ENCODE measurements at regions not wholly inside any gene's neighbourhood (a gene's known extent, or its start where the extent isn't known, plus 50 kb on each side); places are given as distances from the start of the nearest gene placed in this dataset.
A peak's percentile ranks its signal among the peaks of the same experiment; 100 is the strongest.

DNA sequence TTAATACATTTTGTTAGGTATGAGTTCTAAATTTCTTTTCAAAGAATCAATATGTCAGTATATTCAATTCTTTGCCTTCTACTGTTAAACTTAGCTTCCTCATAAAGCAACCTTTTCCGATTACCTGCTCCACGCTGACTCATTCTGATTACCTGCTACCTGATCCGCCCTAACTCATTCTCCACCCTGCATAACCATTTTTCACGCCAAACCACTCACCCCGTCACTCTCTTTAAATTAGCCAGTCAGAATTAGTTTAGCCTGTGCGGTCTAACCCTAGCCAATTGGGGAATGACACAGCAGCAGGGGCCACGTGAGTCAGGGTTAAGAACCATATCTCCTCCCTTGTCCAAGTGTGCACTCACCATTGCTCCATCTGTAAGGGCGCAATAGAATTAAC lies 72.2 kb upstream of the FICD start:
- H3K4me3 ChIP-seq (ENCODE audit: low read length), result no peak overlapping the region
- no peaks in the 10 kb centered on the region for H3K9me3 ChIP-seq (ENCODE audit: control insufficient read depth, low read length)
- no peak overlapping the region for H3K9ac ChIP-seq (ENCODE audit: low read length)
- H3K27me3 ChIP-seq (replicated peaks; ENCODE audit: control insufficient read depth, insufficient read depth, low read length), result peaks cover 9% of the 10 kb centered on the region
- no peak for DNase-seq (ENCODE audit: low read depth)
- H3K4me1 ChIP-seq (ENCODE audit: control insufficient read depth, insufficient read depth, low read length), result peaks cover 13% of the 10 kb centered on the region
- no peaks in the 10 kb centered on the region for H3K36me3 ChIP-seq (ENCODE audit: control insufficient read depth, insufficient read depth, low read length, severe bottlenecking)

DNA sequence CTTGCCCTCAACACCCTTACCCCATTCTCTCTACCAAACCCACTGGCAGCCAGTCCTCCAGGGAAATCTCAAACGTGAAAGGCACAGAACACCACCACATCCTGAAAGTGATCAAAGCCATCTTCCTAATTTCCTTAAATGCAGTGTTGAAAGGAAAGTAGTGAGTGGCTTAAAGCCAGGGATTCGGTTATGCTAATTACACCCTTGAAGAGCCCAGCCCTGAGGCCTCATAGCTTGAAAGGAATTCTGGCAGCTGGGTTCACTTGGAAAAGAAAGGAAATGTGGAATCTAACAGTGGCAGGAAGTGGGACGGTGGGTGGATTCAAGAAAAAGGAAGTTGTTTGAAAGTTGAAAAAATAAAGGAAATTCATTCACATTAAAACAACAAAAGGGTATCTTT lies 73.0 kb upstream of the FICD start:
- no peaks in the 10 kb centered on the region for H3K9me3 ChIP-seq (ENCODE audit: control insufficient read depth, low read length)
- H3K9ac ChIP-seq (ENCODE audit: low read length), result no peak overlapping the region
- H3K4me1 ChIP-seq (ENCODE audit: control insufficient read depth, insufficient read depth, low read length), result peaks cover 9% of the 10 kb centered on the region
- H3K36me3 ChIP-seq (ENCODE audit: control insufficient read depth, insufficient read depth, low read length, severe bottlenecking), result no peaks in the 10 kb centered on the region
- peak; percentile 38 for DNase-seq (ENCODE audit: low read depth)
- H3K4me3 ChIP-seq (ENCODE audit: low read length), result no peak overlapping the region
- peaks cover 9% of the 10 kb centered on the region for H3K27me3 ChIP-seq (replicated peaks; ENCODE audit: control insufficient read depth, insufficient read depth, low read length)

DNA sequence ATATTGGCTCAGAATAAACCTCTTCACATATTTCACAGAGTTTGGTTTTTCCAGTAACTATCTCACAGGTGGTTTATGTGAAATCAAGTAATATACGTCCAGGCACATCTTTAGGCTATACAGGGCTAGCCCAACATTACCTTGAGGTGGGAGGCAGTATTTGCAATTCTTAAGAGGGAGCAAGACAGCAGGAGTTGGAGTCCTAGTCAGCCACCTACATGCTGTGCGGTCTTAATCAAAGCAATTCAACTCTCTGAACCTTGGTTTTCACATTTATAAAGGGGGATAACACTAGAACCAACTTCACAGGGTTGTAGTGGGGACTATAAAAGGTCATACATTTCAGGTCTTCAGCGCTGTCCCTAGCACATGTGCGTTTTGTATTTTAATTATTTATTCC lies 73.5 kb upstream of the FICD start:
- no peak overlapping the region for H3K9ac ChIP-seq (ENCODE audit: low read length)
- H3K4me3 ChIP-seq (ENCODE audit: low read length), result no peak overlapping the region
- H3K27me3 ChIP-seq (replicated peaks; ENCODE audit: control insufficient read depth, insufficient read depth, low read length), result peaks cover 9% of the 10 kb centered on the region
- DNase-seq (ENCODE audit: low read depth), result no peak
- no peaks in the 10 kb centered on the region for H3K9me3 ChIP-seq (ENCODE audit: control insufficient read depth, low read length)
- peaks cover 4% of the 10 kb centered on the region for H3K4me1 ChIP-seq (ENCODE audit: control insufficient read depth, insufficient read depth, low read length)
- no peaks in the 10 kb centered on the region for H3K36me3 ChIP-seq (ENCODE audit: control insufficient read depth, insufficient read depth, low read length, severe bottlenecking)

DNA sequence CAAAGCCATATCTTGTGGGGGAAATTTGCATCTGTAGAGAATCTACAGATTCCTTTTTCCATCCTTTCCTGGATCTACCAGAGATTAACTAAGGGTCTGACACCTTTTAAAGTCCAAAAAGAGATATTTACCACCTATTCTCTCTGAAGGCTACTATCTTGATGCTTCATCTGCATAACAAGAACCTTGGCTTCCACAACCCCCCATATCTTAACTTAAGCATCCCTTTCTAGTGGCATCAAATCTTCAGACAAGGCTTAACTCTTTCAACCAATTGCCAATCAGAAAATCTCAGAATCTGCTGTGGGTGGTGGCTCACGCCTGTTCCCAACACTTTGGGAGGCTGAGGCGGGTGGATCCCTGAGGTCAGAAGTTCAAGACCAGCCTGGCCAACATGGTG lies 74.3 kb upstream of the FICD start:
- no peaks in the 10 kb centered on the region for H3K36me3 ChIP-seq (ENCODE audit: control insufficient read depth, insufficient read depth, low read length, severe bottlenecking)
- DNase-seq (ENCODE audit: low read depth), result no peak

DNA sequence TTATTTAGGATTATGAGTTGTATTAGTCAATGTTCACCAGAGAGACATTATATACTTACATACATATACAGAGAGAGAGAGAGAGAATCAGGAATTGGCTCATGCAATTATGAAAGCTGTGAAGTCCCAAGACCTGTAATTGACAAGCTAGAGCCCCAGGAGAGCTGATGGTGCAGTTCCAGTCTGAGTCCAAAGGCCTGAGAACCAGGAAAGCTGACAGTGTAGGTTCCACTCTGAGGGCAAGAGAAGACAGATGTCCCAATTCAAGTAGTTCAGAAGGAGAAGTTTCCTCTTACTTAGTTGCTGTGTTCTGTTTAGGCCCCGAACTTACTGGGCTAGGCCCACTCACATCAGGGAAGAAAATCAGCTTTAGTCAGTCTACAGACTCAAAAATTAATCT lies 76.4 kb upstream of the FICD start:
- no peak overlapping the region for H3K9ac ChIP-seq (ENCODE audit: low read length)
- DNase-seq (ENCODE audit: low read depth), result no peak

More for the DNA sequence above, 74.3 kb upstream of the FICD start:
- H3K4me3 ChIP-seq (ENCODE audit: low read length), result no peak overlapping the region
- no peaks in the 10 kb centered on the region for H3K4me1 ChIP-seq (ENCODE audit: control insufficient read depth, insufficient read depth, low read length)
- no peaks in the 10 kb centered on the region for H3K9me3 ChIP-seq (ENCODE audit: control insufficient read depth, low read length)
- no peak overlapping the region for H3K9ac ChIP-seq (ENCODE audit: low read length)
- H3K27me3 ChIP-seq (replicated peaks; ENCODE audit: control insufficient read depth, insufficient read depth, low read length), result peaks cover 9% of the 10 kb centered on the region

DNA sequence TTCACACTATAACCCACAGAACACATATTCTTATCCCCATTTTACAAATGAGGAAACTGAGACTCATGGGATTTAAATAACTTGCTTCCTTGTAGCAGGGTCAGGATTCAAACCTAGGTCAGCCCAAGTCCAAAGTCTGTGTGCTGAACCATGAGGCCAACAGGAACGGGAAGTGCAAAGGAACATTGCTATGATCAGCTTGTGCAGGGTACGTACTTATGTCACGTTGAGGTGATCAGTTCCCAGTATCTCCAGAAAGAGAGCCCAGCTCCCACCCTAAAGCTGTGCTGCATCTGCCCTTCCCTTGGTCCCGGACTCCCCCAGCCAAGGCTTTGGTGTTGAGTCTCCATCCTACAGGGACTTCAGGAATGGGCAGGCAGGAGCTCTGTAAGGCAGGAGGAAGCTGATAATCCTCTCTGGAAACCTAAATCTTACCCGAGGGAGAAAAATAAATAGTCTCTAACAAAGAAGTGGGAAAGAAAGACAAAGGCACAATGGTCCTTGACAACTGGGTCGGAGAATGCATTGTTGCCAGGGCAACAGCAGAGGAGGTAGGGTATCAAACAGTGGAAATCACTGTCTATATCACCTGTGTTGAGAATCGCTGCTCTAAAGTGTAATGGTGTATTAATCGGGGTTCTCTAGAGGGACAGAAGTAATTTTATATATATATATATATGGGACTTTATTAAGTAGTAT lies 82.5 kb upstream of the FICD start:
- Histone ChIP-seq H3K4me3 (ENCODE audit: low read length) (no peak overlapping the region), H3K4me1 (ENCODE audit: control insufficient read depth, insufficient read depth, low read length) (no peaks in the 10 kb centered on the region), H3K9me3 (ENCODE audit: control insufficient read depth, low read length) (no peaks in the 10 kb centered on the region), H3K9ac (ENCODE audit: low read length) (no peak overlapping the region), H3K27me3 (replicated peaks; ENCODE audit: control insufficient read depth, insufficient read depth, low read length) (peaks cover 25% of the 10 kb centered on the region), H3K36me3 (ENCODE audit: control insufficient read depth, insufficient read depth, low read length, severe bottlenecking) (no peaks in the 10 kb centered on the region)
- DNase-seq (ENCODE audit: low read depth), result no peak

More for the DNA sequence above, 76.4 kb upstream of the FICD start:
- no peaks in the 10 kb centered on the region for H3K9me3 ChIP-seq (ENCODE audit: control insufficient read depth, low read length)
- no peak overlapping the region for H3K4me3 ChIP-seq (ENCODE audit: low read length)
- H3K4me1 ChIP-seq (ENCODE audit: control insufficient read depth, insufficient read depth, low read length), result no peaks in the 10 kb centered on the region
- no peaks in the 10 kb centered on the region for H3K36me3 ChIP-seq (ENCODE audit: control insufficient read depth, insufficient read depth, low read length, severe bottlenecking)
- peaks cover 14% of the 10 kb centered on the region for H3K27me3 ChIP-seq (replicated peaks; ENCODE audit: control insufficient read depth, insufficient read depth, low read length)

DNA sequence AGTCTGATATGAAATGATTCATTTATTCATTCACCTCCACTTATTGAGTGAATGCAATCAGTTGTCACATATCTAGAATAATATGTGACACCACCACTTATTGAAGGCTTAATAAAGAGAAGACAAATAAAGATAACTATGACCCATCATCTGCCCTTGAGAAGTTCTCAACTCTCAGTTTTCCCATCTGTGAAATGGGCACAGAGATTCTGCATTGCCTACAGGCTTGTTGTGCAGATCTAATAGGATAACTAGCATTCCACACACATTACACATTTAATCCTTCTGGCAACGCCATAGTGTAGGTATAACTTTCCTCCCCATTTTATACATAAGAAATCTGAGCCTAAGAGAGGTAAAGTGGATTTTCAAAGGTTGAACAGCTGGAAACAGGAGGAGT lies 84.2 kb upstream of the FICD start:
- Histone ChIP-seq H3K4me3 (ENCODE audit: low read length) (no peak overlapping the region), H3K36me3 (ENCODE audit: control insufficient read depth, insufficient read depth, low read length, severe bottlenecking) (no peaks in the 10 kb centered on the region), H3K9ac (ENCODE audit: low read length) (no peak overlapping the region), H3K9me3 (ENCODE audit: control insufficient read depth, low read length) (no peaks in the 10 kb centered on the region), H3K4me1 (ENCODE audit: control insufficient read depth, insufficient read depth, low read length) (no peaks in the 10 kb centered on the region), H3K27me3 (replicated peaks; ENCODE audit: control insufficient read depth, insufficient read depth, low read length) (peaks cover 25% of the 10 kb centered on the region)
- no peak for DNase-seq (ENCODE audit: low read depth)

DNA sequence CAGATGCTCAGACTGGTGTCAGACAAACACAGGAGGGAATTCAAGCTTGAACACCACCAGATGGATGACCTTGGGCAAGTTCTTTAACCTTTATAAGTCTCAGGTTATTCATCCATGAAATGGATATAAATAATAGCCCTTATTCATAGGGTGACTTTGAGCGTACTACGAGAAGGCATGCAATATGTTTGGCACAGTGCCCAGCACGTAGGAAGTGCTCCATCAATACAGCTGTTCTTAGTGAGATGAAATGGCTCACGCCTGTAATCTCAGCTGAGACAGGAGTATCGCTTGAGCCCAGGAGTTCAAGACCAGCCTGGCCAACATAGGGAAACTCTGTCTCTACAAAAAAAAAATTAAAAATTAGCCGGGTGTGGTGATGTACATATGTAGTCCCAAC lies 84.8 kb upstream of the FICD start:
- Histone ChIP-seq H3K27me3 (replicated peaks; ENCODE audit: control insufficient read depth, insufficient read depth, low read length) (peaks cover 25% of the 10 kb centered on the region), H3K4me1 (ENCODE audit: control insufficient read depth, insufficient read depth, low read length) (peaks cover 4% of the 10 kb centered on the region), H3K36me3 (ENCODE audit: control insufficient read depth, insufficient read depth, low read length, severe bottlenecking) (no peaks in the 10 kb centered on the region), H3K4me3 (ENCODE audit: low read length) (no peak overlapping the region), H3K9me3 (ENCODE audit: control insufficient read depth, low read length) (no peaks in the 10 kb centered on the region), H3K9ac (ENCODE audit: low read length) (no peak overlapping the region)
- DNase-seq (ENCODE audit: low read depth), result peak; percentile 14

DNA sequence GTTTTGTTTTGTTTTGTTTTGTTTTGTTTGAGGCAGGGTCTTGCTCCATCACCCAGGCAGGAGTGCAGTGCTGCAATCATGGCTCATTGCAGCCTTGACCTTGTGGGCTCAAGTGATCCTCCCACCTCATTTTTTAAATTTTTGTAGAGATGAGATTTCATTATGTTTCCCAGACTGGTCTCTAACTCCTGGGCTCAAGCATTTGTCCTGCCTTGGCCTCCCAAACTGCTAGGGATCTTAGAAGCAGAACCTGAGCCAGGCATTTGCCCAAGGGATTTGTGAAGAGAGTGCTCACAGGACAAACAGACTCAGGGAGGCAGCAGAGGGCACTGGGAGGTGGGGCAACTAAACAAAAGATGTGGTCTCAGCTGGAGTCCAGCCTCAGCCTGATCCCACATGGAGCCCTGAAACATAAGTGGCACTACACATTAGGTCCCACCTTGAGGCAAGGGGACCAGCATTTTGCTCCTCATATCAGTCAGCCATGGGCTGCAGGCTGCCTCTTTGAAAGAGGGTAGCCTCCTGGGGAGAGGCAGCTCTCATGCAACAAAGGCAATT lies 86.2 kb upstream of the CMKLR1 start:
- Histone ChIP-seq H3K4me1 (ENCODE audit: control insufficient read depth, insufficient read depth, low read length) (peaks cover 11% of the 10 kb centered on the region), H3K27me3 (replicated peaks; ENCODE audit: control insufficient read depth, insufficient read depth, low read length) (peaks cover 14% of the 10 kb centered on the region), H3K36me3 (ENCODE audit: control insufficient read depth, insufficient read depth, low read length, severe bottlenecking) (no peaks in the 10 kb centered on the region), H3K4me3 (ENCODE audit: low read length) (no peak overlapping the region), H3K9me3 (ENCODE audit: control insufficient read depth, low read length) (no peaks in the 10 kb centered on the region), H3K9ac (ENCODE audit: low read length) (no peak overlapping the region)
- peak; percentile 58 for DNase-seq (ENCODE audit: low read depth)

DNA sequence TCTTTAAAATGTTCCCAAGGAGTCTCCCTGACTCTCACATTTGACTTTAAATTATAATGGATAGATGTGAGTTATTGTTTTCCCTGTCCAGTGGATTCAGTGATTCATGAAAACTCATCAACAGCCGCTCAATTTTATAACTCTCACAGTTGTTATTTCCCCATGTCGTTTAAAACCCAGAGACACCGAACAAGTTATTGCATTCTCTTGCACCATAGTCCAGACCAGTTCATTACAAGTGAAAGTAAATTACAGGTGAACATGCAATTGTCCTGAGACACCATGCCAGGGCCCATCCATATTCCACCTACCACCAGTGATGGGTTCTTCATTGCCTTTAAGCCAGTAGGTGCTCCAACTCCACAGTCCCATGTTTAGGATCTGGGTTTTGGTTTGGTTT lies 85.7 kb upstream of the CMKLR1 start:
- Histone ChIP-seq H3K9me3 (ENCODE audit: control insufficient read depth, low read length) (no peaks in the 10 kb centered on the region), H3K27me3 (replicated peaks; ENCODE audit: control insufficient read depth, insufficient read depth, low read length) (peaks cover 14% of the 10 kb centered on the region), H3K4me1 (ENCODE audit: control insufficient read depth, insufficient read depth, low read length) (peaks cover 11% of the 10 kb centered on the region), H3K4me3 (ENCODE audit: low read length) (no peak overlapping the region), H3K36me3 (ENCODE audit: control insufficient read depth, insufficient read depth, low read length, severe bottlenecking) (no peaks in the 10 kb centered on the region), H3K9ac (ENCODE audit: low read length) (no peak overlapping the region)
- no peak for DNase-seq (ENCODE audit: low read depth)

DNA sequence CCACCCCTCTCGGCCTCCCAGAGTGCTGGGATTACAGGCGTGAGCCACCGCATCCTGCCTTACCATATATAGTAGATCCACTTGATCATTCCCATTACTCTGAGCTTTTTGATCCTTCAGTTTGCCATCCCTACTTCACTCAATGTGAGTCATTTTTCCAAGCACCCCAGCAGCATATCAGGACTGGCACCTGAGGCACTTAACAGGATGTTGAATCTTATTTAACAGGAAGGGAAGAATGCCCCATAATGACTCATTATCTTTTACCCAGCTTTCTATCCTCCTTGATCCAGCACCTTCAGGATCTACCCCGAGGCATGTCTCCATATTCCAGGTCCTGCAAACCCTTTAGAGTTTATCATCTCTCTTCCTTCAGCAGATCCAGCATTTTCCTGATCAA lies 84.9 kb upstream of the CMKLR1 start:
- Histone ChIP-seq H3K4me3 (ENCODE audit: low read length) (no peak overlapping the region), H3K9me3 (ENCODE audit: control insufficient read depth, low read length) (no peaks in the 10 kb centered on the region), H3K27me3 (replicated peaks; ENCODE audit: control insufficient read depth, insufficient read depth, low read length) (peaks cover 14% of the 10 kb centered on the region), H3K36me3 (ENCODE audit: control insufficient read depth, insufficient read depth, low read length, severe bottlenecking) (no peaks in the 10 kb centered on the region), H3K9ac (ENCODE audit: low read length) (no peak overlapping the region), H3K4me1 (ENCODE audit: control insufficient read depth, insufficient read depth, low read length) (peaks cover 11% of the 10 kb centered on the region)
- no peak for DNase-seq (ENCODE audit: low read depth)

DNA sequence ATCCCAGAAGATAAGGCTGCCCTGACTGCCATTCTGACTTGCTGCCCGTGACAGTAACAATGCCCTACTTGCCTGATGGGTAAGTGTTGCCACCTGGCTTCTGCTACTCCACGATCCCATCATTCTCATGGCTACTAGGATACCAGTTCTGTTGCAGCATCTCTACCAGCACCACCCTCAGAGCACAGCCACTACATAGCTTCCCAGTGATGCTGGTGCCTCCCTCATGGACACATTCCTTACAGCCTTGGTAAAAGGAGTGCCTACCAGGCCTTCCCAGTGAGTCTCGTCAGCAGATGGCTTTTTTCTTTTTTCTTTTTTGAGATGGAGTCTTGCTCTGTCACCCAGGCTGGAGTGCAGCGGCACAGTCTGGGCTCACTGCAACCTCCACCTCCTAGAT lies 84.4 kb upstream of the CMKLR1 start:
- DNase-seq (ENCODE audit: low read depth), result no peak
- no peaks in the 10 kb centered on the region for H3K9me3 ChIP-seq (ENCODE audit: control insufficient read depth, low read length)
- peaks cover 11% of the 10 kb centered on the region for H3K4me1 ChIP-seq (ENCODE audit: control insufficient read depth, insufficient read depth, low read length)
- no peak overlapping the region for H3K9ac ChIP-seq (ENCODE audit: low read length)
- H3K36me3 ChIP-seq (ENCODE audit: control insufficient read depth, insufficient read depth, low read length, severe bottlenecking), result no peaks in the 10 kb centered on the region
- peaks cover 11% of the 10 kb centered on the region for H3K27me3 ChIP-seq (replicated peaks; ENCODE audit: control insufficient read depth, insufficient read depth, low read length)
- no peak overlapping the region for H3K4me3 ChIP-seq (ENCODE audit: low read length)
